Transverse colon (tissue), 4 donors: ENCODE measurements at regions not wholly inside any gene's neighbourhood (a gene's known extent, or its start where the extent isn't known, plus 50 kb on each side); places are given as distances from the start of the nearest gene placed in this dataset.

Experiments
- CTCF ChIP-seq, 5 experiments: fragments of 200-600 bp in 3 of 5; fragments of 450-650 bp in 2 of 5; sonication (generic) in 3 of 5; IDR thresholded peaks; 1 replicate in 2 of 5; 2 replicates in 3 of 5; pipeline ENCODE4 v1.5.1; 2016 to 2017; ENCODE audit warnings: antibody characterized with exemption in 5 of 5, inconsistent platforms in 3 of 5, mild to moderate bottlenecking in 2 of 5, moderate library complexity in 1 of 5
- POLR2AphosphoS5 ChIP-seq, 3 donors: sonication (generic); formaldehyde crosslinking; IDR thresholded peaks; one replicate each; pipeline ENCODE4 v1.6.1; 2016; ENCODE audit warnings: antibody characterized with exemption in 3 of 3

DNA sequence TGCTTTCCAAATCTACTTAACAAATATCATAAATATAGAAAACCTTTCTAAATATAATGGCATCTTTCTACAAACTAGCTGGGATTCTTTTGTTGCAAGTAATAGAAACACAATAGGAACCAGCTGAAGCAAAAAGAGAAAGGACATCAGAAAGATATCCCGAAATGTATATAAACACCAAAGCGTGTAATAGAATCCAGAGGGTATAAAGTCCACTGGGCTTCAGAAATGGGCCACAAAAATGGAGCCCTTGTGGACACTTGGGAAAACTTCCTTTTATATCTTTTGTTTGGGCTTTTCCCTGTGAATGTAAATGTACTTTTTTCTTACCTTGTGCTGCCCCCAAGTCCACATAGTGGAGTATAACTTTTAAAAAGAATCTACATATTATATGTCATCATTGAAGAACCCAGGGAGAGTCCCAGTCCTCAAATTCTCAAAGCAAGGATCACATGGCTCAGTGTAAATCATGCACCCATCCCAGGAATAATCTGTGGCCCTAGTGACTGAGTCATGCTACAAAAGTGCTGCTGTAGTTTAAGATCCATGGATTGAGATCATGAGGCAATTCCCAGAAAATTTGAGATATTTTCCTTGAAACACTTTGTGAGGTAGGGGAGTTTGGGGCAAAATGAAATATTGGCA is 457.0 kb downstream of the EPM2A start:
- TF ChIP-seq POLR2AphosphoS5 (IDR thresholded peaks at IDR 0.05) (no peak), CTCF (IDR thresholded peaks at IDR 0.05) (no peak)
